ENCODE measurements at regions not wholly inside any gene's neighbourhood (a gene's known extent, or its start where the extent isn't known, plus 50 kb on each side); places are given as distances from the start of the nearest gene placed in this dataset.

GRCh38 chr11:25939691-25940090 is 392.2 kb upstream of the ANO3 start:
- H3K4me3 ChIP-seq = no peak overlapping the region
- H3K4me1 ChIP-seq = no peaks in the 10 kb centered on the region
- H3K36me3 ChIP-seq = no peaks in the 10 kb centered on the region
- 88 to 89% methylated on average over 2 of the region's 2 CpGs for WGBS, 2 donors
- DNase-seq (no peak), ATAC-seq (ENCODE audit: low FRiP score in 2 of 2) (no peak)
- no peak overlapping the region for H3K27ac ChIP-seq
- H3K27me3 ChIP-seq = no peaks in the 10 kb centered on the region
- TF ChIP-seq EP300 (IDR thresholded peaks at IDR 0.05) (no peak), POLR2A (IDR thresholded peaks at IDR 0.05) (no peak), CTCF (IDR thresholded peaks at IDR 0.05) (no peak), POLR2AphosphoS5 (IDR thresholded peaks at IDR 0.05) (no peak)
- H3K9me3 ChIP-seq = no peaks in the 10 kb centered on the region

GRCh38 chr11:25941353-25941752 is 390.6 kb upstream of the ANO3 start:
- 69 to 75% methylated on average over 1 of the region's 1 CpG for WGBS, 2 donors
- ATAC-seq (ENCODE audit: low FRiP score in 2 of 2) = no peak

GRCh38 chr11:25943031-25943430 is 388.9 kb upstream of the ANO3 start:
- Histone ChIP-seq H3K27me3 (no peaks in the 10 kb centered on the region), H3K4me3 (no peak overlapping the region), H3K4me1 (no peaks in the 10 kb centered on the region), H3K36me3 (no peaks in the 10 kb centered on the region), H3K27ac (no peak overlapping the region), H3K9me3 (no peaks in the 10 kb centered on the region)
- 74 to 75% methylated on average over 6 of the region's 6 CpGs for WGBS, 2 donors
- no peak for DNase-seq
- TF ChIP-seq EP300 (IDR thresholded peaks at IDR 0.05) (no peak), POLR2AphosphoS5 (IDR thresholded peaks at IDR 0.05) (no peak), CTCF (IDR thresholded peaks at IDR 0.05) (no peak), POLR2A (IDR thresholded peaks at IDR 0.05) (no peak)
- no peak for ATAC-seq (ENCODE audit: low FRiP score in 2 of 2)

More at GRCh38 chr11:25941353-25941752, 390.6 kb upstream of the ANO3 start:
- Histone ChIP-seq H3K4me3 (no peak overlapping the region), H3K4me1 (no peaks in the 10 kb centered on the region), H3K36me3 (no peaks in the 10 kb centered on the region), H3K27ac (no peak overlapping the region), H3K9me3 (no peaks in the 10 kb centered on the region), H3K27me3 (no peaks in the 10 kb centered on the region)
- DNase-seq = no peak
- no peak for TF ChIP-seq POLR2AphosphoS5 (IDR thresholded peaks at IDR 0.05)
- TF ChIP-seq CTCF (IDR thresholded peaks at IDR 0.05) = no peak
- TF ChIP-seq POLR2A (IDR thresholded peaks at IDR 0.05) = no peak
- no peak for TF ChIP-seq EP300 (IDR thresholded peaks at IDR 0.05)

DNA sequence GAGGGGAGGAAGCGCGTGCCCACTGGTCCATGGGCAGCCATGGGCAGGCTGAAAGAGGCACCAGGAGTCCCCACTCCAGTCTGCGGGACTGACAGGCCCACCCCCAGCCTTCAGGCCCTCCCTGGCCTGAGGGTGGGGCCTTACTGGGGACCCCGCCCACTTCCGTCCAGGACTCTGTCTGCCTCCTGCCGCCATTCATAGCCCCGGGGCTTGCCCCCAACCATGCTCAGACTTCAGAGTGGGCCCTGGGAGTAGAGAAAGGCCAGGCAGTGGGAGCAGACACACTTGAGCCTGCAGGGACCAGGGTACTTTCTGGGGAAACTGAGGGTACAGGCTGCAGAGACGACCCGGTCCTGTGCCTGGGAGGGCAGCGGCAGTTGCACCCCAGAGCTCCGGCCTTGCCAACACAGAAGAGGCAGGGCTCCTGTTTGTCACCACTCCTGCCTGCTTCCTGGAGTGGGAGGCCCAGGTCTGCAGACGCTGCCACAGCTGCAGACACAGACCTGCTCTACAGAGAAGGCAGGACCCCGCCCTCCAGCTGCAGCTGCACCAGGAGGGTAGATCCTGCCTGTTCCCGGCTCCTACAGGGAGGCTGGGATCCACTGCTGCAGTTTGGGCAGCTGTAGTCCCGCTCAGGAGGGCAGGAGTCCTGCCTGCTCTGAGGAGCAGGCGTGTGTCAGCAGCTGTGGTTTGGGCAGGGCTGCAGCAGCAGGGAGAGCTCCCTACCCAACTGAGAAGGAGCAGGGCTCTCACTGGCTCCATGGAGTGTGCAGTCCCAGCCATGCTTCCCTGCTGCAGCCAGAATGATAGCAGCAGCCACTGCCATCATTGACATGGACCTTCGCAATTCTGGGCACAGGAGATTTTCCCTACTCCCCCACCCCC is 387.9 kb upstream of the ANO3 start:
- TF ChIP-seq EP300 (IDR thresholded peaks at IDR 0.05) (no peak), CTCF (IDR thresholded peaks at IDR 0.05) (no peak), POLR2AphosphoS5 (IDR thresholded peaks at IDR 0.05) (no peak), POLR2A (IDR thresholded peaks at IDR 0.05) (no peak)
- Histone ChIP-seq H3K4me1 (no peaks in the 10 kb centered on the region), H3K27ac (no peak overlapping the region), H3K9me3 (no peaks in the 10 kb centered on the region), H3K4me3 (no peak overlapping the region), H3K27me3 (no peaks in the 10 kb centered on the region), H3K36me3 (no peaks in the 10 kb centered on the region)
- ATAC-seq (ENCODE audit: low FRiP score in 2 of 2) (peak in 1 of 2 donors; percentile 52), DNase-seq (peak in 1 of 2 donors; percentile 50)
- 76 to 90% methylated on average over 11 to 16 of the region's 17 CpGs for WGBS, 2 donors

DNA sequence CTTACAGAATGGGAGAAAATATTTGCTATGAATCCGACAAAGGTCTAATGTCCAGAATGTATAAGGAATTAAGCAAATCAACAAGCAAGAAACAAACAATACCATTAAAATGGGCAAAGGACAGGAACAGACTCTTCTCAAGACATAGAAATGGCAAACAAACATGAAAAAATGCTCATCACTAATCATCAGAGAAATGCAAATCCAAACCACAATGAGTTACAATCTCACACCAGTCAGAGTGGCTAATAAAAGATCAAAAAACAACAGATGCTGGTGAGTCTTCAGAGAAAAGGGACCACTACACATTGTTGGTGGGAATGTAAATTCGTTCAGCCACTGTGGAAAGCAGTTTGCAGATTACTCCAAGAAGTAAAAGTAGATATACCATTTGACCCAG is 382.0 kb upstream of the ANO3 start:
- H3K27me3 ChIP-seq = no peaks in the 10 kb centered on the region
- 75 to 79% methylated on average over 2 of the region's 2 CpGs for WGBS, 2 donors
- no peak for ATAC-seq (ENCODE audit: low FRiP score in 2 of 2)
- no peaks in the 10 kb centered on the region for H3K4me1 ChIP-seq
- no peaks in the 10 kb centered on the region for H3K9me3 ChIP-seq
- no peak for DNase-seq
- no peaks in the 10 kb centered on the region for H3K36me3 ChIP-seq
- no peak overlapping the region for H3K4me3 ChIP-seq
- TF ChIP-seq POLR2A (IDR thresholded peaks at IDR 0.05) (no peak), POLR2AphosphoS5 (IDR thresholded peaks at IDR 0.05) (no peak)
- H3K27ac ChIP-seq = no peak overlapping the region

Measured in upper lobe of left lung (tissue), 6 donors.